ENCODE measurements at regions not wholly inside any gene's neighbourhood (a gene's known extent, or its start where the extent isn't known, plus 50 kb on each side); places are given as distances from the start of the nearest gene placed in this dataset.

GRCh38 chr6:45812922-45813321 is 202.7 kb downstream of the CLIC5 start:
- peaks cover 21% of the 10 kb centered on the region for H3K4me1 Mint-ChIP-seq (ENCODE audit: unreplicated experiment)
- no peaks in the 10 kb centered on the region for H3K36me3 Mint-ChIP-seq
- H3K27me3 Mint-ChIP-seq: peaks cover 7% of the 10 kb centered on the region
- no peaks in the 10 kb centered on the region for H3K9me3 Mint-ChIP-seq
- DNase-seq (ENCODE audit: extremely low spot score, unreplicated experiment): no peak
- no peak for TF ChIP-seq CTCF (conservative IDR thresholded peaks at IDR 0.05)
- H3K4me3 Mint-ChIP-seq: no peak overlapping the region
- no peak overlapping the region for H3K27ac Mint-ChIP-seq

- Mint-ChIP-seq H3K9me3 (no peaks in the 10 kb centered on the region), H3K27ac (no peak overlapping the region), H3K4me3 (no peak overlapping the region), H3K4me1 (ENCODE audit: unreplicated experiment) (no peaks in the 10 kb centered on the region), H3K36me3 (no peaks in the 10 kb centered on the region), H3K27me3 (peaks cover 7% of the 10 kb centered on the region)
- DNase-seq (ENCODE audit: extremely low spot score, unreplicated experiment): no peak
- no peak for TF ChIP-seq CTCF (conservative IDR thresholded peaks at IDR 0.05)
Measured at GRCh38 chr6:45808917-45809316, 206.7 kb downstream of the CLIC5 start.

GRCh38 chr6:45808042-45808645 is 207.5 kb downstream of the CLIC5 start:
- TF ChIP-seq CTCF (conservative IDR thresholded peaks at IDR 0.05): no peak
- H3K9me3 Mint-ChIP-seq: no peaks in the 10 kb centered on the region
- DNase-seq (ENCODE audit: extremely low spot score, unreplicated experiment): no peak

DNA sequence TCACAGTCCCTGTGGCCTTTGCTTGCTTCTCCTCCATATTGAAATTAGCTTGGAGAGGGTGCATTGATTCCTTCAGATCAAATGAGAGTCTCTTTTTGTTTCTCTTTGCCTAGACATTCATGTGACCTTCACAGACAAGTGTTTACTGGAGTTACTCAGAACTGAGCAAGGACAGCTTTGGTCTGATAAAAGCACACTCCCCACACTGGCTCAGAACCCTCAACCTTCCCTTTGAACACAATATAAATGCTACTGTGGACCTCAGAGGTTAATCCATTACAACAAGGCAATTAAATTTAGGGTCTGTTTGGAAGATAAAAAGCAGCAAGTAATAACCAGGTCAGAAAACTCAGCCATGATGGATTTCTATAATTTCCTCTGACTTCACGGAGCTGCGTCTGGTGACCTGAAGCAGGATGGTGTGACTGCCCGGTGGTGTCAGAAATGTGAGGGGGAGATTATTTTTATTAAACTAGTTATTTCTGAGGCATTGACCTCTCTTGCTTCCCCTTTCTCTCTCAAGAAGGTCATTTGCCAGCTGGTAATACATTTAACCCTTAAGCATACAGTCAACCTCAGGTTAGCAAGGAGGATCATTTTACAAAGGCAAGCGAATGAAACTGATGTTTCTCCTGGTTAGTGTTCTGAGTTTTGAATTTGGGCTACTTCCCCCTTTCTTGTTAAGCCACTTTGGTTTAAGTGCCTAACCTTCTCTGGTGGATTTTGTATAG is 208.2 kb downstream of the CLIC5 start:
- TF ChIP-seq CTCF (conservative IDR thresholded peaks at IDR 0.05): no peak
- Mint-ChIP-seq H3K36me3 (no peaks in the 10 kb centered on the region), H3K27ac (no peak overlapping the region), H3K4me3 (no peak overlapping the region), H3K9me3 (no peaks in the 10 kb centered on the region), H3K27me3 (peaks cover 7% of the 10 kb centered on the region), H3K4me1 (ENCODE audit: unreplicated experiment) (no peaks in the 10 kb centered on the region)
- DNase-seq (ENCODE audit: extremely low spot score, unreplicated experiment): no peak

More at GRCh38 chr6:45808042-45808645, 207.5 kb downstream of the CLIC5 start:
- no peaks in the 10 kb centered on the region for H3K36me3 Mint-ChIP-seq
- no peak overlapping the region for H3K27ac Mint-ChIP-seq
- no peaks in the 10 kb centered on the region for H3K4me1 Mint-ChIP-seq (ENCODE audit: unreplicated experiment)
- no peak overlapping the region for H3K4me3 Mint-ChIP-seq
- H3K27me3 Mint-ChIP-seq: peaks cover 7% of the 10 kb centered on the region

GRCh38 chr6:45806172-45806571 is 209.5 kb downstream of the CLIC5 start:
- no peaks in the 10 kb centered on the region for H3K9me3 Mint-ChIP-seq
- H3K4me1 Mint-ChIP-seq (ENCODE audit: unreplicated experiment): peaks cover 4% of the 10 kb centered on the region
- TF ChIP-seq CTCF (conservative IDR thresholded peaks at IDR 0.05): no peak
- peaks cover 6% of the 10 kb centered on the region for H3K27me3 Mint-ChIP-seq
- no peak for DNase-seq (ENCODE audit: extremely low spot score, unreplicated experiment)
- no peak overlapping the region for H3K4me3 Mint-ChIP-seq
- H3K27ac Mint-ChIP-seq: no peak overlapping the region
- no peaks in the 10 kb centered on the region for H3K36me3 Mint-ChIP-seq

Measured in type B pancreatic cell (in vitro differentiated cells).